Aorta (tissue), 5 donors: ENCODE measurements at regions not wholly inside any gene's neighbourhood (a gene's known extent, or its start where the extent isn't known, plus 50 kb on each side); places are given as distances from the start of the nearest gene placed in this dataset.

ENCODE experiments used
- ATAC-seq: fragments of 200-7000 bp; cut with Tn5 transposase; one replicate; pipeline ENCODE4 v1.9.1; 2022; ENCODE audit warnings: moderate library complexity; ENCODE audit not compliant: low FRiP score
- DNase-seq, 2 donors: peaks; one replicate each; pipeline ENCODE4 v3.0.0-alpha.2; 2020
- H3K27ac ChIP-seq, 2 donors: one replicate each; pipeline ENCODE4 v1.5.1; 2013; ENCODE audit warnings: low read length in 2 of 2, mild to moderate bottlenecking in 2 of 2, moderate library complexity in 2 of 2, control low read depth in 1 of 2, inconsistent platforms in 1 of 2, low read depth in 1 of 2
- H3K27me3 ChIP-seq, 2 donors: one replicate each; pipeline ENCODE4 v1.6.1; 2013; ENCODE audit warnings: control low read depth in 1 of 2, low read length in 1 of 2, mild to moderate bottlenecking in 1 of 2, moderate library complexity in 1 of 2; ENCODE audit not compliant: insufficient read depth in 2 of 2, control insufficient read depth in 1 of 2
- H3K36me3 ChIP-seq, 2 donors: one replicate each; pipeline ENCODE4 v1.6.1; 2013; ENCODE audit warnings: control low read depth in 1 of 2, low read length in 1 of 2, mild to moderate bottlenecking in 1 of 2; ENCODE audit not compliant: insufficient read depth in 2 of 2, control insufficient read depth in 1 of 2
- H3K4me1 ChIP-seq, 2 donors: one replicate each; pipeline ENCODE4 v1.6.1; 2013; ENCODE audit warnings: low read length in 2 of 2, control low read depth in 1 of 2, mild to moderate bottlenecking in 1 of 2, moderate library complexity in 1 of 2; ENCODE audit not compliant: insufficient read depth in 2 of 2, control insufficient read depth in 1 of 2
- H3K4me3 ChIP-seq, 2 donors: one replicate each; pipeline ENCODE4 v1.5.1; 2013; ENCODE audit warnings: low read length in 2 of 2, control low read depth in 1 of 2, mild to moderate bottlenecking in 1 of 2
- H3K9me3 ChIP-seq: one replicate; pipeline ENCODE4 v1.6.1; 2013; ENCODE audit warnings: mild to moderate bottlenecking, low read length; ENCODE audit not compliant: control insufficient read depth
- WGBS, 2 donors: extraction: QIAGEN DNeasy Blood & Tissue Kit; methylation state at CpG; one replicate each; pipeline ENCODE4 v1.1.7; 2013; 5-methylcytosine and 5-hydroxymethylcytosine counted together
- intact Hi-C, 2 donors: fragments of 100-400 bp; cut with DNase I; formaldehyde crosslinking; loops; one replicate each; pipeline versions ENCODE4 v1.14.2 to v1.15.0; 2022
- donor health status: healthy with polysubstance abuse.
- donor health status: Bipolar disorder and iron deficiency.
- donor health status: DM: no; HTN: no; CAD: no.
- donor health status: DM: no; HTN: no; CAD: no.
- donor health status: DM: yes; HTN: yes; CAD: no.

- intact Hi-C loops: no loop called here
- no peak for DNase-seq
- no peak overlapping the region for H3K4me3 ChIP-seq
- no peaks in the 10 kb centered on the region for H3K36me3 ChIP-seq
- H3K27me3 ChIP-seq: no peaks in the 10 kb centered on the region
- ATAC-seq: no peak
- H3K27ac ChIP-seq: no peak overlapping the region
- no peaks in the 10 kb centered on the region for H3K9me3 ChIP-seq
- H3K4me1 ChIP-seq: no peaks in the 10 kb centered on the region
These were observed 340.9 kb downstream of the TRIB2 start for GRCh38 chr2:13057671-13058070.

GRCh38 chr2:13066676-13067075, 349.9 kb downstream of the TRIB2 start:
- Histone ChIP-seq H3K36me3 (no peaks in the 10 kb centered on the region), H3K4me1 (no peaks in the 10 kb centered on the region), H3K9me3 (no peaks in the 10 kb centered on the region), H3K27me3 (no peaks in the 10 kb centered on the region), H3K27ac (no peak overlapping the region), H3K4me3 (no peak overlapping the region)
- 44 to 49% methylated on average over 1 of the region's 1 CpG for WGBS, 2 donors
- intact Hi-C loops: no loop called here
- no peak for ATAC-seq
- DNase-seq: no peak

- Histone ChIP-seq H3K4me1 (no peaks in the 10 kb centered on the region), H3K9me3 (no peaks in the 10 kb centered on the region), H3K36me3 (no peaks in the 10 kb centered on the region), H3K4me3 (no peak overlapping the region), H3K27ac (no peak overlapping the region), H3K27me3 (no peaks in the 10 kb centered on the region)
- ATAC-seq: no peak
- intact Hi-C loops: no loop called here
- 93 to 94% methylated on average over 2 of the region's 2 CpGs for WGBS, 2 donors
- DNase-seq: no peak
These were observed 350.8 kb downstream of the TRIB2 start for GRCh38 chr2:13067508-13067907.

- Histone ChIP-seq H3K36me3 (no peaks in the 10 kb centered on the region), H3K27me3 (no peaks in the 10 kb centered on the region), H3K4me3 (no peak overlapping the region), H3K9me3 (no peaks in the 10 kb centered on the region), H3K27ac (no peak overlapping the region), H3K4me1 (no peaks in the 10 kb centered on the region)
- ATAC-seq: no peak
- no peak for DNase-seq
- intact Hi-C loops: no loop called here
These were observed 373.2 kb downstream of the TRIB2 start for GRCh38 chr2:13089971-13090370.

- Histone ChIP-seq H3K27me3 (no peaks in the 10 kb centered on the region), H3K4me1 (no peaks in the 10 kb centered on the region), H3K27ac (no peak overlapping the region), H3K36me3 (no peaks in the 10 kb centered on the region), H3K4me3 (no peak overlapping the region), H3K9me3 (no peaks in the 10 kb centered on the region)
- DNase-seq (no peak), ATAC-seq (no peak)
- WGBS, 2 donors: 42 to 61% methylated on average over 1 of the region's 1 CpG
- intact Hi-C loops: no loop called here
These were observed 374.7 kb downstream of the TRIB2 start for GRCh38 chr2:13091455-13091854.

- H3K4me1 ChIP-seq: no peaks in the 10 kb centered on the region
- no peaks in the 10 kb centered on the region for H3K36me3 ChIP-seq
- H3K9me3 ChIP-seq: no peaks in the 10 kb centered on the region
- no peaks in the 10 kb centered on the region for H3K27me3 ChIP-seq
- intact Hi-C loops: no loop called here
- no peak for ATAC-seq
- DNase-seq: no peak
- WGBS, 2 donors: 17 to 19% methylated on average over 2 of the region's 2 CpGs
- no peak overlapping the region for H3K4me3 ChIP-seq
- no peak overlapping the region for H3K27ac ChIP-seq
These were observed 375.2 kb downstream of the TRIB2 start for GRCh38 chr2:13091861-13092378.

- intact Hi-C loops: no loop called here
- DNase-seq (no peak), ATAC-seq (no peak)
- WGBS, 2 donors: 6 to 11% methylated on average over 1 of the region's 1 CpG
- no peak overlapping the region for H3K27ac ChIP-seq
- no peaks in the 10 kb centered on the region for H3K36me3 ChIP-seq
- no peaks in the 10 kb centered on the region for H3K9me3 ChIP-seq
- no peaks in the 10 kb centered on the region for H3K4me1 ChIP-seq
- H3K27me3 ChIP-seq: no peaks in the 10 kb centered on the region
- H3K4me3 ChIP-seq: no peak overlapping the region
These were observed 376.8 kb downstream of the TRIB2 start for GRCh38 chr2:13093416-13093991.

- no peak for DNase-seq
- no peaks in the 10 kb centered on the region for H3K36me3 ChIP-seq
- H3K27me3 ChIP-seq: no peaks in the 10 kb centered on the region
- intact Hi-C loops: no loop called here
- H3K27ac ChIP-seq: no peak overlapping the region
- peak; percentile 11 for ATAC-seq
- H3K4me3 ChIP-seq: no peak overlapping the region
- no peaks in the 10 kb centered on the region for H3K9me3 ChIP-seq
- WGBS, 2 donors: 30 to 37% methylated on average over 4 of the region's 4 CpGs
- no peaks in the 10 kb centered on the region for H3K4me1 ChIP-seq
These were observed 385.8 kb downstream of the TRIB2 start for GRCh38 chr2:13102397-13103063.

GRCh38 chr2:13103151-13103550, 386.4 kb downstream of the TRIB2 start:
- Histone ChIP-seq H3K27me3 (no peaks in the 10 kb centered on the region), H3K36me3 (no peaks in the 10 kb centered on the region), H3K4me1 (no peaks in the 10 kb centered on the region), H3K4me3 (no peak overlapping the region), H3K9me3 (no peaks in the 10 kb centered on the region), H3K27ac (no peak overlapping the region)
- ATAC-seq (no peak), DNase-seq (no peak)
- intact Hi-C loops: no loop called here
- 65 to 73% methylated on average over 1 of the region's 1 CpG for WGBS, 2 donors
